HL-60 (cell line): ENCODE measurements at regions not wholly inside any gene's neighbourhood (a gene's known extent, or its start where the extent isn't known, plus 50 kb on each side); places are given as distances from the start of the nearest gene placed in this dataset.

Experiments used
- DNase-seq, 2 experiments: peaks; one replicate each; pipeline ENCODE4 v3.0.0-alpha.2; 2010 to 2020; ENCODE audit warnings: low read depth in 1 of 2, low spot score in 1 of 2
- H3K27ac ChIP-seq: fragments of 250-450 bp; sonication (Bioruptor Pico); replicated peaks from 2 replicates; pipeline ENCODE4 v1.5.1; 2020; ENCODE audit warnings: mild to moderate bottlenecking, moderate library complexity
- H3K27me3 ChIP-seq: fragments of 250-450 bp; sonication (Bioruptor Pico); 2 replicates; pipeline ENCODE4 v1.5.1; 2021; ENCODE audit warnings: mild to moderate bottlenecking, moderate library complexity; ENCODE audit not compliant: insufficient read depth, poor library complexity, severe bottlenecking
- H3K4me3 ChIP-seq: replicated peaks from 2 replicates; pipeline ENCODE4 v1.5.1; 2011; ENCODE audit warnings: mild to moderate bottlenecking, control low read depth, low read length; ENCODE audit not compliant: insufficient read depth
- CTCF ChIP-seq: IDR thresholded peaks from one replicate; pipeline ENCODE4 v1.5.1; 2011; ENCODE audit warnings: low read length, control low read depth, inconsistent platforms; ENCODE audit not compliant: insufficient read depth
- GABPA ChIP-seq: IDR thresholded peaks from 2 replicates; pipeline ENCODE4 v1.6.1; 2012; ENCODE audit warnings: low read depth
- POLR2AphosphoS5 ChIP-seq: IDR thresholded peaks from 2 replicates; pipeline ENCODE4 v1.6.1; 2012; ENCODE audit warnings: low read depth
- REST ChIP-seq: IDR thresholded peaks from 2 replicates; pipeline ENCODE4 v1.6.1; 2012; ENCODE audit warnings: low read depth; ENCODE audit not compliant: insufficient replicate concordance
- SPI1 ChIP-seq: IDR thresholded peaks from 2 replicates; pipeline ENCODE4 v1.6.1; 2012; ENCODE audit warnings: low read depth, mild to moderate bottlenecking, borderline replicate concordance

- Histone ChIP-seq H3K4me3 (no peak overlapping the region), H3K27me3 (peaks cover 4% of the 10 kb centered on the region), H3K27ac (no peak overlapping the region)
- no peak for TF ChIP-seq CTCF
- DNase-seq = no peak
These were observed 100.0 kb downstream of the LSM5 start for GRCh38 chr7:32390210-32390609.

- Histone ChIP-seq H3K27me3 (peaks cover 8% of the 10 kb centered on the region), H3K4me3 (no peak overlapping the region), H3K27ac (no peak overlapping the region)
- DNase-seq = no peak
- TF ChIP-seq CTCF = no peak
- no peak for TF ChIP-seq GABPA
- TF ChIP-seq SPI1 = no peak
These were observed 104.7 kb downstream of the LSM5 start for GRCh38 chr7:32385316-32385956.

- H3K4me3 ChIP-seq = no peak overlapping the region
- H3K27ac ChIP-seq = no peak overlapping the region
- DNase-seq = no peak
- no peak for TF ChIP-seq SPI1
- H3K27me3 ChIP-seq = peaks cover 8% of the 10 kb centered on the region
These were observed 109.1 kb downstream of the LSM5 start for GRCh38 chr7:32381024-32381601.

- Histone ChIP-seq H3K27me3 (peaks cover 8% of the 10 kb centered on the region), H3K4me3 (no peak overlapping the region), H3K27ac (no peak overlapping the region)
- DNase-seq = no peak
- no peak for TF ChIP-seq REST
- no peak for TF ChIP-seq POLR2AphosphoS5
- no peak for TF ChIP-seq GABPA
- no peak for TF ChIP-seq SPI1
These were observed 110.6 kb downstream of the LSM5 start for GRCh38 chr7:32379510-32380112.

GRCh38 chr7:32378988-32379387 lies 111.2 kb downstream of the LSM5 start:
- TF ChIP-seq SPI1 (no peak), REST (no peak), CTCF (no peak), POLR2AphosphoS5 (no peak), GABPA (no peak)
- no peak for DNase-seq
- H3K27me3 ChIP-seq = peaks cover 5% of the 10 kb centered on the region
- no peak overlapping the region for H3K4me3 ChIP-seq
- H3K27ac ChIP-seq = no peak overlapping the region
